ENCODE measurements at regions not wholly inside any gene's neighbourhood (a gene's known extent, or its start where the extent isn't known, plus 50 kb on each side); places are given as distances from the start of the nearest gene placed in this dataset.

DNA sequence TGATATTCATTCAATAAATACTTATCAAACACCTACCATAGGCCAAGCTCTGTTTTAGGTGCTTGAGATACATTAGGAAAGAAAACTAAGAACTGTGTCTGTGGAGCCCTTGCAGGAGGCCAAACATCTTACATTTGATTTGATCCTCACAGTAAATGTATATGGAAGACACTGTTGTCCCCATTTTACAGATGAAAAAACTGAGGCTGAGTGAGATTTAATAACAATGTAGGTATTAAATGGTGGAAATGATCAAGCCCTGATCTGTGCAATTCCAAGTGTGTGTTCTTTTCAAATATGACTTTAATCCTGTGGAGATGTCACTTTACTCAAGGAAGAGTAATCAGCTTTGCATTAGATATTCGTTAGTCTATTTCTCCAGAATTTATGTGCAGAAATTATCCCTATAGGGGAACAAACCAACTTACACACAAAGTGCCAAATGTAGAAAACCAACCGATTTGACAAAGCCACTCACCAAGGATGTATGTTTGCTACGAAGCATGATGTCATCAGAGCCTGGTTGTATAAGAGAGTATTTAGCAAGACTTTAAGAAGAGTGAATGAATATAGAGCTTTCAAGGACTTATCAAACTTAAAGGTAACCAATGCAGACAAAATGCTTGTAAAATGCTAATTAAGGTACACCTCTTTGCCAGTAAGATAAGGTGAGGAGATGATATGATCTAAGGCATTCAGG, 153.9 kb upstream of the NFIB start:
- TF ChIP-seq CTCF (IDR thresholded peaks at IDR 0.05) (no peak), POLR2A (IDR thresholded peaks at IDR 0.05) (no peak)
